GM12875 (cell line): ENCODE measurements at regions not wholly inside any gene's neighbourhood (a gene's known extent, or its start where the extent isn't known, plus 50 kb on each side); places are given as distances from the start of the nearest gene placed in this dataset.

ENCODE experiments used
- H3K4me3 ChIP-seq: one replicate; pipeline ENCODE4 v1.5.1; 2011; ENCODE audit warnings: low read depth, low read length, control low read depth
- CTCF ChIP-seq: IDR thresholded peaks from 2 replicates; pipeline ENCODE4 v1.5.1; 2011; ENCODE audit warnings: low read depth, mild to moderate bottlenecking, control low read depth, inconsistent platforms, low read length, moderate library complexity, borderline replicate concordance; ENCODE audit not compliant: insufficient read depth

DNA sequence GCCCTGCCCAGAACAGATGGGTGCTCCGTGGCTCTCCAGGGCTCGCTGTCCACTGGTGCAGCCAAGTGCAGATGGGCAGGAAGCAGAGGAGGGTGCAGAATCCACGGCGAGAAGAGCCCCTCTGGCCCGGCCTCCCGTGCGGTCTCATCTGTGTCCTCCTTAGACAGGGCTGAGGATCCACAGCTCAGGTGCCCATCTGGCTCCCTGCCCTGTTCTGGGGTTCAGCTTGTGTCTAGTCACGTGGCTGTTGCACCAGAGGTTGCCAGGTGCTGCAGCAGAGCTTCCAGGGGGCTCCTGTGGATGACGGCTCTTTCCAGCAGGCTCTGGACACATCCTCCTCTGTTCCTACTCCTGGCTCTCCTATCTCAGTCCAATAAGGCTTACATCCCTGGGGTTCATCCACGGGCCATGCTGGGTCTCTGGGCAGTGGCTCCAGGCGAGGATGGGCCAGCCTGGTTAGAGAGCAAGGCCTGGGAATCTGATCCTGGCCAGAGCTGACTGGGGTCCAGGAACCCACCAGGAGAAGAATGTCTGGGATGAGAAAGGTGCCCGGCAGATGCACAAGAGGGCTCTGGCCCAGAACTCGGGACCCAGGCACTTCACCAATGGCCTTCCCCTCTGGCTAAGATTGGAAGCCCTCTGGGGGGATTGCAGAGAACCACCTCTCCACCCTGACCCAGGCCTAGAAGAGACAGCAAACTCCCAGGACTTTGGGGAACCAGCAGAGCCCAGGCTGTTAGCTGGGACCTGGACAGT lies 116.3 kb upstream of the ID2 start:
- H3K4me3 ChIP-seq = no peak overlapping the region
- TF ChIP-seq CTCF = no peak

DNA sequence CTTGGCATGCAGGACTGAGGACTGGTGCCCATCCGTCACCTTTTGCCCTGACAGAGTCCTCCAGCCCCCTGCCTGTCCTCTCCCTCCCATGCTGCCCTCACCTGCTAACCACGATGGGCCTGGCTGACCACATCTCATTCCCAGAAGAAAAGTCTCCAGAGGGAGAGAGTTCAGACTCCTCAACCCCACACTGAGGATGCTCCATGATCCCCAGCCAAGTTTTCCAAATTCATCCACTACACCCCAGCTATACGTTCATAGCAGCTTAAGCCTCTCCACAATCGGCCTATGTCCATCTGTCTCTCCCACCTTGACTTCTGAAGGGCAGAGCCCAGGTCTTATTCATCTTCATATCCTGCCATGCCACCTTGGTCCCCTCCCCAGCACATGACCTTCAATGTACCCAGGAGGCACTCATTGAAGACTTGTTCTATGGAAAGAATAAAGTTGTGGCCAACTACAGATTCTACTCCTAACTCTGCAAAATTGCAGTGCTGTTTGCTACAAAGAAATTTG lies 115.6 kb upstream of the ID2 start:
- no peak overlapping the region for H3K4me3 ChIP-seq
- TF ChIP-seq CTCF = no peak

- no peak for TF ChIP-seq CTCF
- H3K4me3 ChIP-seq = no peak overlapping the region
These were observed 114.9 kb upstream of the ID2 start for GRCh38 chr2:8566774-8567468.

- no peak for TF ChIP-seq CTCF
These were observed 114.2 kb upstream of the ID2 start for GRCh38 chr2:8567469-8568260.

GRCh38 chr2:8568543-8569302 lies 113.1 kb upstream of the ID2 start:
- H3K4me3 ChIP-seq = no peak overlapping the region
- no peak for TF ChIP-seq CTCF

More at GRCh38 chr2:8567469-8568260, 114.2 kb upstream of the ID2 start:
- no peak overlapping the region for H3K4me3 ChIP-seq

GRCh38 chr2:8569332-8569930 lies 112.4 kb upstream of the ID2 start:
- no peak for TF ChIP-seq CTCF
- no peak overlapping the region for H3K4me3 ChIP-seq
